ENCODE measurements at regions not wholly inside any gene's neighbourhood (a gene's known extent, or its start where the extent isn't known, plus 50 kb on each side); places are given as distances from the start of the nearest gene placed in this dataset.

GRCh38 chr15:39183164-39183881 is 397.6 kb upstream of the THBS1 start:
- no peak for DNase-seq (ENCODE audit: low spot score)

GRCh38 chr15:39184701-39185390 is 396.0 kb upstream of the THBS1 start:
- DNase-seq (ENCODE audit: low spot score): no peak

- DNase-seq (ENCODE audit: low spot score): peak; percentile 45
Measured at GRCh38 chr15:39188314-39188713, 392.6 kb upstream of the THBS1 start.

- peak; percentile 50 for DNase-seq (ENCODE audit: low spot score)
Measured at GRCh38 chr15:39188930-39189329, 391.9 kb upstream of the THBS1 start.

GRCh38 chr15:39191871-39192291 is 389.0 kb upstream of the THBS1 start:
- peak; percentile 42 for DNase-seq (ENCODE audit: low spot score)

GRCh38 chr15:39192351-39192750 is 388.5 kb upstream of the THBS1 start:
- no peak for DNase-seq (ENCODE audit: low spot score)

GRCh38 chr15:39192979-39193560 is 387.8 kb upstream of the THBS1 start:
- DNase-seq (ENCODE audit: low spot score): no peak

- DNase-seq (ENCODE audit: low spot score): no peak
Measured at GRCh38 chr15:39193611-39194010, 387.3 kb upstream of the THBS1 start.

- DNase-seq (ENCODE audit: low spot score): no peak
Measured at GRCh38 chr15:39194106-39194830, 386.6 kb upstream of the THBS1 start.

GRCh38 chr15:39195961-39196486 is 384.9 kb upstream of the THBS1 start:
- DNase-seq (ENCODE audit: low spot score): peak; percentile 78

- DNase-seq (ENCODE audit: low spot score): no peak
Measured at GRCh38 chr15:39198044-39199000, 382.6 kb upstream of the THBS1 start.

- no peak for DNase-seq (ENCODE audit: low spot score)
Measured at GRCh38 chr15:39199076-39199475, 381.8 kb upstream of the THBS1 start.

GRCh38 chr15:39200586-39200985 is 380.3 kb upstream of the THBS1 start:
- DNase-seq (ENCODE audit: low spot score): no peak

- peak; percentile 17 for DNase-seq (ENCODE audit: low spot score)
Measured at GRCh38 chr15:39202641-39203040, 378.2 kb upstream of the THBS1 start.

GRCh38 chr15:39204031-39204430 is 376.8 kb upstream of the THBS1 start:
- peak; percentile 34 for DNase-seq (ENCODE audit: low spot score)

- no peak for DNase-seq (ENCODE audit: low spot score)
Measured at GRCh38 chr15:39205081-39205480, 375.8 kb upstream of the THBS1 start.

- DNase-seq (ENCODE audit: low spot score): no peak
Measured at GRCh38 chr15:39205506-39206371, 375.1 kb upstream of the THBS1 start.

GRCh38 chr15:39207532-39208115 is 373.3 kb upstream of the THBS1 start:
- DNase-seq (ENCODE audit: low spot score): no peak

- DNase-seq (ENCODE audit: low spot score): no peak
Measured at GRCh38 chr15:39208187-39208586, 372.7 kb upstream of the THBS1 start.
